ENCODE measurements at regions not wholly inside any gene's neighbourhood (a gene's known extent, or its start where the extent isn't known, plus 50 kb on each side); places are given as distances from the start of the nearest gene placed in this dataset.

GRCh38 chr2:188835006-188835405, 139.2 kb upstream of the COL3A1 start:
- DNase-seq (ENCODE audit: low read depth, low spot score) = no peak

DNA sequence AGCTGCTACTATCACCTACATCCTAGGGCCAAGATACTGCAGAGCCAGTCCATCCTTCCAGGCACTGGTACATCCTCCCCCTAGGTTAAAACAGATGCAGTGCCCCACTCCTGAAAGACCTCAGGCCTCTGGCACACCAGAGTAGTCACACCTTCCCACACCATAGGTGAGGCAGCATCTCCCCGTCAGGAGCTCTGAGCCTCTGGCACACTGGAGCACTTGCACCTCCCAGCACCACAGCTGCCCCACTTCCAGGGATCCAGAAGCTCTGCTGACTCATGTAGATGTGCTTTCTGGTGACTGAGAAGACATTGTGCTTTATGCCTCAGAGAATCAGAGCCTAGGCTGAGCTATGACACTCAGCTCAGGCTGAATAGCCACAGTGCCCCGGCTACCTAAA, 138.4 kb upstream of the COL3A1 start:
- no peak overlapping the region for H3K27ac ChIP-seq
- DNase-seq (ENCODE audit: low read depth, low spot score) = no peak

More at GRCh38 chr2:188835006-188835405, 139.2 kb upstream of the COL3A1 start:
- no peak overlapping the region for H3K27ac ChIP-seq

DNA sequence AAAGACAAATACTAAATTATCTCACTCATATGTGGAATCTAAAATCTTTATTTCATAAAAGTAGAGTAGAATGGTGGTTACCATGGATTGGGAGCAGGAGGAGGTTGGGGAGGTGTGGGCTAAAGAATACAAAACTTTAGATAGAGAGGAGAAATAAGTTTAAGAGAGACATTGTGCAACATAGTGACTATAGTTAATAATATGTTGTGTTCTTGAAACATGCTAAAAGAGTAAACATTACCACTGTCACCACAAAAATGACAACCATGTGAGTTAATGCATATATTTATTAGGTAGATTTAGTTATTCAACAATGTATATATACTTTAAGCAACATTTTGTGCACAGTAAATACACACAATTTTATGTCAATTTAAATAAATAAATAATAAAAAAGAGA, 128.5 kb upstream of the COL3A1 start:
- H3K27ac ChIP-seq = no peak overlapping the region
- DNase-seq (ENCODE audit: low read depth, low spot score) = no peak

GRCh38 chr2:188848887-188849435, 125.2 kb upstream of the COL3A1 start:
- H3K27ac ChIP-seq = no peak overlapping the region
- no peak for DNase-seq (ENCODE audit: low read depth, low spot score)

- no peak for DNase-seq (ENCODE audit: low read depth, low spot score)
- H3K27ac ChIP-seq = no peak overlapping the region
Measured at GRCh38 chr2:188850786-188851185, 123.4 kb upstream of the COL3A1 start.

DNA sequence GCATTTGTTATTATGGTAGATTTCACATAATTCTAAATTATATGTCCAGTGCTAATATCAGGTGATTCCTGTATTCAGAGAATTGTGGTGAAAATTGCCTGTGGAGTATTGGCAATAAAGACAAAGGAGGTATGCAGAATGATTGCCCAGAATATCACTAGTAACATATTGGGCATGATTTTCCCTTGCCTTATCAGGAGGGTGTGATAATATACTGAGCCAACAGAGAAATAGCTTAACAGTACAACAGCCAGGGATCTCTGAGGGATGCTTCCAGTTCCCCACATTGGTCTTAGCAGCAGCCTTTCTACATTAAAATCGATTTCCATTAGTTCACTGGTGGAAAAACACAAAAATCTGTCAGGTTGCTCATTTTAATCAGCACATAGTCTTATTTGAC, 122.9 kb upstream of the COL3A1 start:
- no peak for DNase-seq (ENCODE audit: low read depth, low spot score)

GRCh38 chr2:188851826-188852225, 122.3 kb upstream of the COL3A1 start:
- H3K27ac ChIP-seq = no peak overlapping the region
- no peak for DNase-seq (ENCODE audit: low read depth, low spot score)

More for the DNA sequence above, 122.9 kb upstream of the COL3A1 start:
- H3K27ac ChIP-seq = no peak overlapping the region

DNA sequence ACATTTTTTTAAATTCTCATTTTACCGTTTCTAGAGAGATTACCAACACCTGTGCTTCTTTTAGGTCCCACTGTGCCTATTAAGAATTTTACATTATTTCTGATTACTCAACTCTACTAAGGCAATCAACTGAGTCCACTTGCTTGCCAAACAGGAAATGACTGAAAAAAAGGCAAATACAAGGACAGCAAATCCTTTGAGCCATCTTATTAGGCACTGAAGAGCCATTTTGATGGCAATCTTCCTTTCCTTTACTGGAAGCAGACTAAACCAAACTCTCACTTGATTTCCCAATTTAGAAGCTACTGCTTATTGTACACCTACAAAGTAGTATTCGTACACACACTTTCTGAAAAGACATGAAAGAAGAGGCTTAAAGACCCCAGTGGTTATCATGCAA, 121.4 kb upstream of the COL3A1 start:
- H3K27ac ChIP-seq = no peak overlapping the region
- DNase-seq (ENCODE audit: low read depth, low spot score) = no peak

GRCh38 chr2:188853307-188853706, 120.9 kb upstream of the COL3A1 start:
- DNase-seq (ENCODE audit: low read depth, low spot score) = no peak
- H3K27ac ChIP-seq = no peak overlapping the region

DNA sequence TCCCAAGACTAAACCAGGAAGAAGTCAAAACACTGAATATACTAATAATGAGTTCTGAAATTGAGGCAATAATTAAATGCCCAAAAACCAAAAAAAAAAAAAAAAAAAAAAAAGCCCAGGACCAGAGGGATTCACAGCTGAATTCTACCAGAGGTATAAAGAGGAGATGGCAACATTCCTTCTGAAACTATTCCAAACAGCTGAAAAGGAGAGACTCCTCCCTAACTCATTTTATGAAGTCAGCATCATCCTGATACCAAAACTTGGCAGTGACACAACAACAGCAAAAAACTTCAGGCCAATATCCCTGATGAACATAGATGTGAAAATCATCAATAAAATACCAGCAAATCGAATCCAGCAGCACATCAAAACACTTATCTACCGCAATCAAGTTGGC, 108.5 kb upstream of the COL3A1 start:
- no peak overlapping the region for H3K27ac ChIP-seq
- DNase-seq (ENCODE audit: low read depth, low spot score) = no peak

- DNase-seq (ENCODE audit: low read depth, low spot score) = no peak
- no peak overlapping the region for H3K27ac ChIP-seq
Measured at GRCh38 chr2:188869550-188869949, 104.6 kb upstream of the COL3A1 start.

DNA sequence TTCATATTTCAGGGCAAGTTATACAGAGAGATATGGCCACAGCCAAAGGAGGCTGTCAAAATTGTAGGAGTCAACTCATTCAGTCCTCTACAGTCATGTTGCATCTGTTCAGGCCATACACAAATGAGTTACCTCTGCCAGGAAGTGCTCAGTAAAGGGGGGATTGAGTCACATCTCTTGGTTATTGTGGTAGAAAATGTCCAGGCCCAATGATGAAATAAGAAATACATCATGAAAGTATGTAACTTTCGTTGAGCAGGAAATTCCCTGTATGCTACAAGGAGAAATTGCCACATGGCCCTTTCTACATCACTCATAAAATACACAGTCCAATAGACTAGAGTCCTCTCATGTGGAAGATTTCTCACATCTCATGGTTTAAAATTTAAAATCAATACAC, 103.9 kb upstream of the COL3A1 start:
- peak; percentile 49 for DNase-seq (ENCODE audit: low read depth, low spot score)
- H3K27ac ChIP-seq = no peak overlapping the region

GRCh38 chr2:188875104-188875503, 99.1 kb upstream of the COL3A1 start:
- H3K27ac ChIP-seq = no peak overlapping the region
- DNase-seq (ENCODE audit: low read depth, low spot score) = no peak

DNA sequence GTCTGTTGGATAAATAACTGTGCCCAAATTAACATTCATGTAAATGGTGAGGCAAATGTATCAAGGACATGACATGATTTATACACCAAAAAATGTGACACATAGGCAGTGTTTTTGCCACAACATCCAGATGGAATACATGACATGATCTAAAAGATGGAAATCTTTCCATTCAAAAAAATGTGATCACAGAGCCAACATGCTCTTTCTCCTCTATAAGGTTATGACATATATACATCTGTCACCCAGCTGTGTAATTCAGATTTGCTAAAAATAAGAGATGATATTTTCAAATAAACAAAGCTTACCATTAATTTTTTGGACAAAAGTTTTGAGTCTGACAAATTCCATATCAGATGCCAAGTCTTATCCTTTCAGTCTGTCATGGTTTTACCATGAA, 95.5 kb upstream of the COL3A1 start:
- no peak overlapping the region for H3K27ac ChIP-seq
- DNase-seq (ENCODE audit: low read depth, low spot score) = no peak

- no peak for DNase-seq (ENCODE audit: low read depth, low spot score)
- no peak overlapping the region for H3K27ac ChIP-seq
Measured at GRCh38 chr2:188880740-188881139, 93.4 kb upstream of the COL3A1 start.

GRCh38 chr2:188881434-188881833, 92.7 kb upstream of the COL3A1 start:
- DNase-seq (ENCODE audit: low read depth, low spot score) = no peak
- no peak overlapping the region for H3K27ac ChIP-seq

- no peak overlapping the region for H3K27ac ChIP-seq
- no peak for DNase-seq (ENCODE audit: low read depth, low spot score)
Measured at GRCh38 chr2:188884046-188884445, 90.1 kb upstream of the COL3A1 start.

DNA sequence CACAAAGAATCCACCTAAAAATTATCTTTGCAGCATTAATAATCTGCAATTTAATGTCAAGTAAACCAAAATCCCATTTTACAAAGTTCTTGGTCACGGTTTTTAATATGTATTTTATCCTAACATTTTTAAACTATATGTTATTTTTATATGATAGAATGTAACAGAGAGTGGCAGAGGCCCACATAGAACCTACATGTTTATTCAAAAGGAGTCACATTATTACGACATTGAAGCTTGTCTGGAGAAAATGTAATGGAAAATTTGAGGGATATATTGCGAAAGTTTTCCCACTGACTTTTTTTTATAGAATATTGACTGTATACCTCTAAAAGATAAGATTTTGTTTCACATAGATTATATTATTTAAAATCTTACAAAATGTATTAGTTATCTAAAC, 89.7 kb upstream of the COL3A1 start:
- DNase-seq (ENCODE audit: low read depth, low spot score) = no peak
- no peak overlapping the region for H3K27ac ChIP-seq

- H3K27ac ChIP-seq = no peak overlapping the region
- no peak for DNase-seq (ENCODE audit: low read depth, low spot score)
Measured at GRCh38 chr2:188889187-188889586, 85.0 kb upstream of the COL3A1 start.

- no peak for DNase-seq (ENCODE audit: low read depth, low spot score)
- no peak overlapping the region for H3K27ac ChIP-seq
Measured at GRCh38 chr2:188890755-188891154, 83.4 kb upstream of the COL3A1 start.

DNA sequence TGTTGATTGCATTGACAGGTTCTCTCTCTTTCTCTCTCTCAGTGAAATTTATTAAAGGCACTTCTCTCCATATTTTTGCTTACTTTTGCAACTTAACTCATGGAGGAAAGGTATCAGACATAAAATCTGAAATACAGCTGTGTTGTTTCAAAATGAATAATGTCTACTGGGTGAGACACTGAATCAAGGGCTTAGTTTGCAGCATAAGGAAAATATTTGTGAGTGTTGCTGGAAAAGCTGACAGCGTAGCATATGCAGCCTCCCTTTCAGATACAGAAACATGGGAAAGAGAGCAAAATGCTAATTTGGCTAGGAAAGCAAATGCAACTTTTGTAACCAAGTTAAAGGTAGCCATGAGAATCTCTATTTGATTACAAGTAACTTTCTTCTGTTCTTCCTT, 81.5 kb upstream of the COL3A1 start:
- DNase-seq (ENCODE audit: low read depth, low spot score) = no peak
- H3K27ac ChIP-seq = no peak overlapping the region

DNA sequence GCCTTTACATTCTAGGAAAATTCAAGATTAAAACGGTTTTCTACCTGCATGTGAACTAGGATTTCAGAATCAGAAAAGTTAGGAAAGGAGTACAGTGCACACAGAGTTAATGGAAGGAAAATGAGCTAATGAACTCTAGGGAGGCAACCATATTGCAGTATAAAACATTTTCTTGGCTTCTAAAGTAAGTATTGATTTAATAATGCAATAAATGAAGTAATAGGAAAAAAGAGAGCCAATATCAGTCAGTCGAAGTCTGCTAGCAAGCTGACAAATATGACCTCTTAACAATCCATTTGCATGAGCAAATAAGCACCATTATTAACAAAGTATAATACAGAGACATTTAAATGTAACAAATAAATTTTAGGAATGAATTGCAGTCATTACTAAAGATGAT, 80.2 kb upstream of the COL3A1 start:
- H3K27ac ChIP-seq = no peak overlapping the region
- no peak for DNase-seq (ENCODE audit: low read depth, low spot score)

DNA sequence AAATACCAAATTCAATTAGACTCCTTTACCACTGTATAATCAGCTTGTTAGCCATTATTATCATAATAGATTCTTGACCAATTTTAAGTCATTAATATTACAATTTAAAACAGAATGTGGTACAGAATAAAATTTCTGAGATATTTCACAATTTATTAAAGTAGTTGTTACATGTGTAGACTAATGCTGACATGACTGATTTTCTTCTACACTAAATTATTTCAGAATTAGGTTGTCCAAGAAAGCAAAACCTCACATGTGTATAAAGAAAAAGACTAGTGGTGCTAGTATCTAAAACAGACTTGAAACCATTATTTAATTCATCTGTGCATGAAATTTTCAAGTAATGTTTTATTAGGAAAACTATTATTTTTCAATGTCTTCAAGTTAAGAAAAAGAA, 79.2 kb upstream of the COL3A1 start:
- no peak for DNase-seq (ENCODE audit: low read depth, low spot score)
- no peak overlapping the region for H3K27ac ChIP-seq
